Non-pigmented ciliary epithelial cell (primary cell): ENCODE measurements at regions not wholly inside any gene's neighbourhood (a gene's known extent, or its start where the extent isn't known, plus 50 kb on each side); places are given as distances from the start of the nearest gene placed in this dataset.
"Not testable (repeated sequence)": the region's sequence is repeated elsewhere in the genome, so short reads cannot be mapped to it uniquely, and the experiment has no call there.

Experiments
- DNase-seq: peaks from one replicate; pipeline ENCODE4 v3.0.0-alpha.2; 2010; ENCODE audit warnings: low read depth

DNA sequence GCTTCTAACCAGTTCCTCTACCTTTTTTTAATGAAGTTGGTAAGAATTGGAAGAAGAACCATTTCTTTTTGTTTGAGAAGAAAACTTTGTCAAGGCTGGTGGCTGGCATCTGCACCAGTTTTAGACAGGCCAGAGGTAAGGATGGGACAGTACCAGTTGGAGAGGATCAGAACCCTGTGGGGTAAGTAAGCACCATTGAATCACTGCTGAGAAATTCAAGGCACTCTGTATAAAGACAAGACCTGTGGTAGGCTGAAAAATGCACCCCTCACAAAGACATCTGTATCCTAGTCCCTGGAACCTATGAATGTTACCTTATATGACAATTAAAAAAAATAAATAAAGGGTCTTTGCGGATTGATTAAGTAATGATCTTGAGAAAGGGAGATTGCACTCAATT is 166.7 kb upstream of the NRP1 start:
- DNase-seq = no peak

DNA sequence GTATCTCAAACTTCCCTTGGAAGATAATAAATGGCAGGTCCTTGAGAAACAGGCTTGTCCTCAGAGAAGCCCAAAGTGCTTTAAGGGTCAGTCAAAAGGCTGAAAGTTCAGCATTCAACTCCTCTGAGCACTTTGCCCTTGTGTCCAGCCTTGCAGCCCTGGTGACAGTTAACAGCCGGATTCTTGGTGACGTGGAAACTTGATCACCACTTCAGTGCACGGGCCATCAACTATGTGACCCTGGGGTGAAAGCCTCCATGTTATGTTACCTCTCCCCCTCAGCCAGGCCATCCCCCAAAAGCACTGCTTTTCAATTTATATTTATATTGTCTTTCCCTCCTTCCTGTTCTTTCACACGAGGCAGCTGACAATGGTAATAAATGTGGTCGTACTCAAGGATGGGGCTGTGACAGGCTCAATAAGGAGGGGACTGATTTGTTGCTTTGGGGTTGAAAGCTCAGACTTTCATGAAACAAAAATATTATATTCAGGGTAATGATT is 164.0 kb upstream of the NRP1 start:
- no peak for DNase-seq

DNA sequence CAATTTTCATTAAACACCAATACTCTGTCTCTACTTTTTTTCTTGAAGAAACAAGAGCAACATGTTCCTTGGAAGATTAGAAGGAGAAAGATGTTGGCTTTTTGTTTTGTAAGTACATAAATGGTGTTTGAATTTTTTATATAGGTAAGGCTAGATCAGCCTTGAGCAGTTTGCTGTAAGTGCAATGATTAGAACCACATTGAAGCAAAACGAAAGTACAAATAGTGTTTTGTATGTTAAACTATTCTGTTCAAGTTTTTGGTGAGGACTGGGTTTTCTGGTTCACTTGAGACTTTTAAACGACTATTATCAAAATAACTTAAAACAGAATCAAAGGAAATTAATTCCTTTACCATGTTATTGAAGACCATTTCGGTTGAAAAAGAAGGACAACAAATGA is 162.9 kb upstream of the NRP1 start:
- DNase-seq = no peak

DNA sequence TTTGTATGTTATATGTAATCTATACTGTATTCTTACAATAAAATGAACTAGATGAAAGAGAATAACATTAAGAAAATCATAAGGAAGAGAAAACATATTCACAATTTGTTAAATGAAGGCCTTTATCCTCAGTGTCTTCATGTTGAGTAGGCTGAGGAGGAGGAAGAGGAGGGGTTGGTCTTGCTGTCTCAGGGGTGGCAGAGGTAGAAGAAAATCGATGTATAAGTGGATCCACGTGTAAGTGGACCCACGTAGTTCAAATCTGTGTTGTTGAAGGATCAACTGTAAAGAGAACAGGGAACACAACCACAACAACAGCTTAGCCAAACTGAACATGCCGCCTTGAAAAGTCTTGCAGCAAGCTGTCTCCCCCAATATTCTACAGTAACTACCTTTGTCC is 161.6 kb upstream of the NRP1 start:
- no peak for DNase-seq

DNA sequence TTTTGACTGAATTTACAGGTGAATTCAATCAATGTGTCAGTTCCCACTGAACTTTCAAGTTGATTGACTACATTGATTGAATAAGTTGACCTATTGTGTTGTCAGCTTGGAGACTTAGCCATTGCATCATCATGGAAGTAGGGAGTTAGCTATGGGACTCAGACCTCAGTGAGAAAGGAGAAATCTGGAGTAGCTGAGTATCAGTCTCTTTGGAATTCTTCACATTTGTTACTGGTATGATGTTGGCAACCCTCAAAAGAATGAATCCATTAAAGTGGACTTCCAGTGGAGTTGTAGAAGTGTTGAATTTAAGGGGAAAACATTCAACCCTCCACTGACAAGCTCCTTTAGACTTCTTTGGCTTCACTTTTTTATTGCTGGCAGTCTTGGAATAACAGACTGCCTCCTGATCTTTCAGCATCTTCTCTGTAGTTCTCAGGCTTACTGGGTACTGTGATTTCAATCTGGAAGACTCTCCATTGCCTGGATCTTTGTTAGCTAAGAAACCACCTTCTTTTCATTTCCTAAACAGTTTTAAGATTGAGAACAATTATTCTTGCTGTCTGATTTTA is 160.3 kb upstream of the NRP1 start:
- no peak for DNase-seq

DNA sequence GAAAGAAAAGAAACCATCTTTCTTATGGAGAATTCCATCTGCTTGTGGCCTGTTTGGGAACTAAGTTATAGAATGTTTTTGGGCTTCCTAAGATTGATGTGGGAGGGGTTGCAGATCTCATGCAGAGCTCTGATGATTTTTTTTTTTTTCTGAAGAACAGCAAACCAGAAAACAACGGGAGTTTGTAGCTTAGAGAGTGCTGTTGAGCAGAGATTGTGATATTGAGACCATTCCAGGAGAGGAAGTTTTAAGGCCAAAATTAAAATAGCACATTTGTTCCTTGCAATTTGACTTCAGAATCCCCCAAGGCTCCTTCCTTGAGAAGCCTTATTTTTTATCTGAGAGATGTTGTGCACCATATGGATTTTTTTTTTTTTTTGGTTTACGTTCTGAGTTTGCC is 159.5 kb upstream of the NRP1 start:
- DNase-seq = no peak

DNA sequence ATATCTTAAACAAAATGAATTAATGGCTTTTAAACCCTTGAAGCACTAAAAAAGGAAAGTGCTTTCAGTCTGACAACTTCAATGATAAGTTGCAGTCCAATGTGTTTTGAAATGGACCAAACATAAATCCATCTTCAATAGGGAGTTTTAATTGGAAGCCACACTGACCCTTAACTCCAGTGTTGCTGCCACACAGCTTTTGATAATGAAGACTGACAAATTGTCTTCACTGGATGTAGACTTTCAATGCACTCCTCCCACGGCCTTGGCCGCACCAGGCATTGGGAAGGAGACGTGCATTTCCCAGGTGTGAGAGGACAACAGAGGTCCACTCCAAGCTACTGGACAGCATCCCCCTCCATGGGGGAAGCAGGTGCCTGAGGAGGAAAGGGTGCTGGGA is 159.0 kb upstream of the NRP1 start:
- DNase-seq = no peak

DNA sequence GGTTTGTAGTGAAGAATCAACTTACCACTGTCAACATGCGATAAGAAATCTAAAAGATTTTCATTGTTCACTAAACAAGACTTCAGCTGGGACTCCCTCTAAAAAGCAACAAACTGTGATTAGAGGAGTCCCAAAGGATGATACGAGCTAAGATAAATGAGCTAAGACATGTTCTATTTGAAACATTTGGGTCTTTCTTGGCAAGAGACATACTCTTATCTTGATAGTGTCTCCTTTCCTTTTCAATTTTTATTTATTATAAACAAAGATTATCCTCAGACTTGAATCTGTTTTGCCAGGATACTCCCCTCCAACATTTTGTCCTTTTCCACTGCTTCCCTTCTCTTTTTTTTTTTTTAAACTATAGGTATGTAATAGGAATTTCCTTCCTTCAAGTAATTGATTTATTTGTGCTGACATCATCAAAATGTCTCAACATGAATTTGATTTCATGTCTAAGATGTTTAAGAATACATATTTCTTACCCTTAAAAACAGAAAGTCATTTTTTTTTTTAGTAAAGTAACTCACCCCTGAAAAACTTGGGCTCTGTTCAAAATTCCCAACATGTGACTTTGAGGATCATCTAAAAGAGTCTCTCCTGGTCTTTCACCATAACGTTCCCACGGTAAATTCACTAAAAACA is 158.4 kb upstream of the NRP1 start:
- DNase-seq = no peak

DNA sequence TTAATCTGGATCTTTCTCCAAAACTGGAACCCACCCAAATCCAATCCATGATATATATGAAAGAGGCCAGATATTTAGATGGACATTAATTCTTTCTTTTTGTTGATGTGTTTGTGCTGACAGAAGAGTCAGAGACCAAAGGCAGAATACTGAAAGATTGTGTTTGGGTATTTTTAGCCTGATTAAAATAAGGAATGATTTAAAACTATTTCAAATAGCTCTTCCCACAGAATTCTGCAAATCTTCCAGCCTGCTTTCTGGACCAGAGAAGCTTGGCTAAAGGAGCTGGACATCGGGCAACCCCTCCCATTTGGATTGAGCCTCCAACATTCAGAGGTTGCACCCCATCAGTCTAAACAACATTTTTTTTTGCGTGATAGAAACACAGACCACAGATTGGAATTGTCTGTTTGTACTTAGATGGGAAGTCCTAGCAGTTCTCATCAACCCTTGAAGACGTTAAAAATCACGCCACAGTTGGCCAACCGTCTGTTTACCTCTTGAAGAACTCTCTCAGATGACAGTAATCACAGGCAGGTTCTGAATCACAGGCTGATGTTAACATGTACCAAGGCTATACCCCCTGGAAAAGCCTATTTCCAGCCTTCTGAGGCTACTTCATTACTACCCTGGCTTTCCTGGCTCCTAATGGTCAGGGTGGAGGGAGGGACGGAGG is 155.2 kb upstream of the NRP1 start:
- DNase-seq = no peak

DNA sequence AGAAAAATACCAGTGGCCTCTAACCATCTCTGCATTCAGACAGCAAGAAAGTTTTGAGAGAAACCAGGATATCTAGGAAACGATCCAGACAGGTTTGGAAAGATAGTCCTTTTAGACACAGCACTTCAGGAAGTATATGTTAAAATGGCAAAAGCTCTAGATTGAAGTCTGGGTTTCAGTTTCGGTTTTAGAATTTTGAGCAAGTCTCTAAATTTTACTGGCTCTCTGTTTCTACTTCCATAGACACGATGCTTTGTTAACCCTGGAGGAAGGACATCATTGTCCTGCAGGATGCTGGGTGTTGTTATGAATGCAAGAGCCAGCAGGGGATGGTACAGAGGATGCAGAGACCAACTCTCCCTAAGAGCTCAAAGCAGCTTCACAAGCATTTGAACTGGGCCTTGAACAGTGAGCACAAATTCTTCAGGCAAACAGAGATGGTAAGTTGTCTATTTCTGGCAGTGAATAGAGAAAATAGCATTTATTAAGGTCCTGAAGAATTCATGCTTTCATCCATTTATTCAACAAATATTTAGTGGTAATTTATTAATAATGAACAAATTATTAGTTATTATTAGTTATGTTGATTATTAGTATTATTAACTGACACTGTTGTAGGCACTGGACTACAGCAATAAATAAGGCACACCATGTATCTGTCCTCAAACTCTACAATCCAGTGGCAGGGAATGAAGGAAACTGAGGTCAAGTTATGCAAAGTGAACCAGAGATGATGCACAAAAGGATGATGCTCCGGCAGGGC is 152.7 kb upstream of the NRP1 start:
- no peak for DNase-seq

DNA sequence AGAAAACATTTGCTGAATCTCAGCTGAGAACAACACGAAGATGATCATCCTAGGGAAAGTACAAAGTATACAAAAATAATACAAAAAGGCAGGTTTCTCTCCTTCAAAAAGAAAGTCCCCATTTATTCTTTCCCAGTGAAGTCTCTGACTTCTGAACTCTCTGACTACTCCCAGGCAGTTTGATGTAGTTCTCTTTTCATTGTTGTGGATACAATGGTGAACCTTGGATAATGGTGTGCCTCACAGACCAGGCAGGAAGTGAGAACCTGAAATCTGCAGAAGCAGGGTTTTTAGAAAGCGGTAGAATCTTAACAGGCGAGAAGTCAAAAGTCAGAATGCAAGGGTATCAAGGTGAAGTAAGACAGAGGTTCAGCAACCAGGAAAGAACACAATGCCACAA is 150.8 kb upstream of the NRP1 start:
- no peak for DNase-seq

DNA sequence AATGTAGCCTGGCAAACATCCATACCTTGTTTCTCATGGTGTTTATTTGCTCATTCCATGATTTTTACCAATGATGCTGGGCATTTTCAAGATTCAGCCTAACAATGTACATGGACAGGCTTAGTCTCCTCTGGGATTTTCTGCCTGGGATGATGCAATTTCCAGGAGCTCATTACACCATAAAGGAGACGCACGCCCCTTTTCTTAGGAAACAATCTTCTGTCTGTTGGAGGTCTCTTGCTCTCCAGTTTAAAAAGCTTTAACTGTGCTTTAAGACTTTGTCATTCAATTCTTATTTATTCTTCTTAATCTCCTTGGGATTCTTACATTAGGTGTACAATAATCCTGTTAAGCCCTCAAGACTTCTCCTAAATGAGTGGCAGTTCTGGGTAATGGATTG is 150.3 kb upstream of the NRP1 start:
- DNase-seq = no peak

DNA sequence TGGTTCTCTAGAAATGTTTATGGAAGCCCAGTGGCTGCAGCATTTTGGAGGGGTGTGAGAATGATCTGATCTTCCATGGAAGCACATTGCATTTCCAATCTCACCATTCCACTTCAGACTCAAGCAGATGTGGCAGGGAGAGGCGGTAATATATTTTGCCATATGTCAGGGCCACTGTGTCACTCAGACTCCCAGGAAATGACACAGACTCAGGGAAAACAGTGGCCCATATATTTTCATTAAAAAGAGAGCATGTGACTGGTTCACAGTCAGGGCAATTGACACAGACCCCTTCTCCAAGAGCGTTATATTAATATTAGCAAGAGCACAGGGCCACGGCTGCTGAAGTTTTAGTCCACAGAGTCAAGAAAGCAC is 149.3 kb upstream of the NRP1 start:
- DNase-seq = no peak

DNA sequence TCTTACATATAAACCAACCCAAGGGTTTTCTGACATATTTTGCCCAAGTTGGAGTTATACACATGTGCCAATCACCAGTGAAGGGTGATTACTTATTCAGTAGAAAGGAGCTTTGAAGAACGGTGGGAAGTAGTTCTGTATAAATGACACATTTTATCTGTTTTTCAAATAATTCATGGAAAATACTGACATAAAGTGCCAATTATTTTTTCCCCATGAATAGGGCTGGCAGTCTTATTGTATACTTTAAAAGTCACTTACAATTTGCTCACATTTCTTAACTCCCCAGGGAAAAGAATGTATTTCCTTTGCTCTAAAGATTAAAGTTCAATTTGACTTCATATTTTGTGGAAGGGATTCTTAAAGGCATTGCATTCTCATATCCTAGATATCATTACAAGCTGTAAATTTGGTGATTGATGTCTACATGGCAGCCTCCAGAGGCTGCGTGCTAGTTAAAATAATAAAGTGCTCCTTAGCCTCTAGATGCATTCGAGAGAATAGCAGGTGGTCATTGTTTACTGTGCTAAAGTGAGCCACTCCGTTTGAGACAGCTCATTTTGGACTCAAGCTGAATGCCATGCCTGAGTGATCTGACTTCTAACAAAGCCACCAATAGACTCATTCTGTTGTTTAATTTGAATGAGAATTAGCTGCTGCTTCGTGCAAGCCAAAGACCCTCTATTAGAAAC is 148.8 kb upstream of the NRP1 start:
- DNase-seq = no peak

DNA sequence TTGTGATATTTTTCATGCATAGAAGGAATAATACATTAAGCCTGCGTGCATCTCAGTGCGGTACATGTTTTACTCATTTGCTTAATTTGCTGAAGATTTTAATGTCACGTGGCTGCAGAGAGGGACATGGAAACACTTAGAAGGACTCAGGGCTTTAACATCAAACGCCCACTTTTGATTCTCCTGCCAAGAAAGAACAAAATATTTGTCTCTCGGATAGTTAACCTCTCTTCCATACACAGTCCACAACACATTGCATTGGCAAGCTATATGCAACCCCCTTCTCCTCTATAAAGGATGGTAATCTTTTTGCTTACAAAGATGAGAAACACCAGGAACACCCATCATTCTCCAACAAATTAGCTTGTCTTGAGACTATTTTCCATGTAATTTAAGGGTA is 148.0 kb upstream of the NRP1 start:
- no peak for DNase-seq

DNA sequence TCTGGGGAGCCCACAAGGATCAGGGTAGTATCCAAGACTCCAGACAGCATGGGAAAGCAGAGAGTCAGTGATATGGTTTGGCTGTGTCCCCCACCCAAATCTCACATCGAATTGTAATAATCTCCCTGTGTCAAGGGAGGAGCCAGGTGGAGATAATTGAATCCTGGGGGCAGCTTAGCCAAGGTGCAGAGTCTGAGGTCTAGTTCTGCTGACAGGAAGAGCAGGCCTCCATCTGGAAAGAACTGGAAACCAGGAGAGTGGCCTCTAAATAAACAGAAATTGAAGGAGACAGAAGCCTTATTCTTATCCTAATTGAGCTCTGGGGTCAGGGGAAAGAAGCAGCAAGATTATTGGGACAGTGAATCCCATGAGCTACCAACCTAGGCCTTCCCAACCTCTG is 146.7 kb upstream of the NRP1 start:
- no peak for DNase-seq

DNA sequence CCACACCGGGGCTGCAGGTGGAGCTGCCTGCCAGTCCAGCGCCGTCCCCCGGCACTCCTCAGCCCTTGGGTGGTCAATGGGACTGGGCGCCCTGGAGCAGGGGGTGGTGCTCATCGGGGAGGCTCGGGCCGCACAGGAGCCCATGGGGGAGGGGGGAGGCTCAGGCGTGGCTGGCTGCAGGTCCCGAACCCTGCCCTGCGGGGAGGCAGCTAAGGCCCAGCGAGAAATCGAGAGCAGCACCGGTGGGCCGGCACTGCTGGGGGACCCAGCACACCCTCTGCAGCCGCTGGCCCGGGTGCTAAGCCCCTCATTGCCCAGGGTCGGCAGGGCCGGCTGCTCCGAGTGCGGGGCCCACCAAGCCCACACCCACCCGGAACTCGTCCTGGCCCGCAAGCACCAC is 145.9 kb upstream of the NRP1 start:
- DNase-seq = not testable (repeated sequence)

DNA sequence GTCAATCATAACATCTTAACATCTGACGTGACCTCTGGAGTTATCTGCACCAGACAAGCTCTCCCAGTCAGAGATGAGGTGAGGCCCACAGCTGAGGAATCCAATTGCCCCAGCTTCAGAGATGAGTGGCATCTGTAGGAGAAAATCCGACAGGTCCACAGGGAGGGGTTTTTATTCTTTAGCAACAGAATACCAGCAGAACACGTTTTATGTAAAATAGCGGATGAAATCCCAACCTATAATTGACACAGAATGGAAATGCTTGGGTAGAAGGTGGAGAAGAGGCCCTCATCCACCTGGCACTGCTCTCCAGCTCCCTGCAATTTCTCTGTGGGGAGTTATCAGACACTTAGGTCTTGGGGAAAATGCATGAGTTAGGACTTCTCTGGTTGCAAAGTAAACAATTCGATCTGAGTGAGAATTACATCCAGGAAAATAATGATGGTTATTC is 144.2 kb upstream of the NRP1 start:
- no peak for DNase-seq

DNA sequence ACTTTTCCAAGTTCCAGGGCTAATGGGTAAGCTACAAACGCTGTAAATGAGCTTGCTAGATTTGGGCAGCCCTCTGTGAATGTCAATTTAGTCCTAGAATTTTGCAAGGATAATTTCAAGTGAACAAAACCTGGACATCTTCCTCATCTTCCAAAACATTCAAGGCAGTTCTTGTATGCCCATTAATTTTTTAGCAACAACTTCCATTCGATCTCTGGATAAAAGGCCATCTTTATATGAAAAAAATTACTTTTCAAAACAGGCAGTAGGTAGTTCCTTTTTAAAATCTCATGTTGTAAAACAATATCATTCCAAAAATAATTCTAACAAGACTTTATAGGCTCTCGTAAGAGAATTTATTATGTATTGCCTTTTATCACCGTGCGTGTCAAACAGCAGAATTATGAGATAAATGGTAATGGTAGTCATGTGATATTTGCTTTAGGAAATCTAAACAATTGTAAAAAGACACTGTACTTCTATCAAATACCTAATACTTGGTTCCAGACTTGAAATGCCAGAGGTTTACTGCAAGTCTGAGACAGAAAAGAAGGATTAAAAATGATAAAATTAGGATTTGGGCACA is 143.7 kb upstream of the NRP1 start:
- no peak for DNase-seq

DNA sequence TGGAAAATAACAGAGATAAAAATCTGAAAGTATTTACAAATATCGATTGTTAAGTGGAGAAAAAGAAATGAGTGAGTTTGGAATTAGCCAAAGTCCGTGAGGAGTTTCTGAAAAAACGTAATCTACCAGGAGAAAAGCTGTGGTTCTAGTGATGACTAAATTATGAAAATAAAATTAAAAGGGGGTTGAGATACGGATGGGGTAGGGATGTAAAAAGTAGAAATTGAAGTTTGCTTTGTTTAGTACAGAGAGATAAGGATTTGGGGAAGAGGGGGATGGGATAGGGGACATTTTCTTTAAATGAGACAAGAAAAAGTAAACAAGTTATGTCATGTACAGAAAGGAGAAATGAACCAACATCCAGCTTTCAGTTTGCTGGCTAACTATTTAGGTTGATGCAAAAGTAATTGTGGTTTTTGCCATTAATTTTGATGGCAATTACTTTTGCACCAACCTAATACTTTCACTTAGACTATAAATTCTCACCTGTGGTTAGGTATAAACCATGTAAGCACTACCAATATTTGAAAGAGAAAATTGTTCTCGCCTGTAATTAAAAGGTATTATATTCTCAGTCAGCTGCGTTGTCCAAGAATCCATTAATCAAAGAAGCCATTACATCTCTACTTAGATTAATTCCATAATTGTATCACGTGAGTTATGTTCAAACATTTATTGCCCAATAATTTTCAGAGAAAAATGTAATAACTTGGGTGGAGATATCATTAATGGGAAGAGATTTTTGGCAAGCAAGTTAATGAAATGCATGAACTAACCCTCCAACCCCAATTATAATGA is 143.0 kb upstream of the NRP1 start:
- no peak for DNase-seq

DNA sequence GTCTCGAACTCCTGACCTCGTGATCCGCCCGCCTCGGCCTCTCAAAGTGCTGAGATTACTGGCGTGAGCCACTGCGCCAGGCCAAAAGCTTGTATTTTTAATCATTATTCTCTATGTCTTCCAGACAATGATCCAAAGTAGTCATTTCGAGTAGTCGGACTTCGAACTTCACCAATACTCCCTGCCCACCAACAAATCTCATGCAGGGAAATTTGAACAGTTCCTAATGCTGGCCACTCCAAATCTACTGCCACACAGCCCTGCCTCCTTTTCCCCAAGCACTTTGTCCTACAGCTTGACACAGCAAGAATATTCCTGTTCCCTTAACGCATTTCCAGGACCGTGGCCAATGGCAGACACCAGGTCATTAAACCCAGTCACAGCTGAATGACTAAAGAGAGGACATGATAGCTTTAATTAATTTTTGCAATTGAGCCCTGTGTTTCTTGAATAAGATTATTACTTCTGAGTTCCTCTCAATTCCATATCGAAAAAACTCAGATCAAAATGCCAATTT is 142.3 kb upstream of the NRP1 start:
- no peak for DNase-seq
